SK-N-SH (cell line): ENCODE measurements at regions not wholly inside any gene's neighbourhood (a gene's known extent, or its start where the extent isn't known, plus 50 kb on each side); places are given as distances from the start of the nearest gene placed in this dataset.

Experiments used
- CTCF ChIA-PET: fragments of 300-600, 350-600 bp; formaldehyde crosslinking; extraction: SDS; loops from one replicate; lab custom pipeline; 2021; lab: Yijun Ruan, JAX
- POLR2A ChIA-PET: fragments of 350-600 bp; sonication (Branson Sonifier 250); formaldehyde crosslinking; extraction: SDS; loops from one replicate; lab custom pipeline; 2020; ENCODE audit warnings: antibody characterized with exemption, inconsistent platforms; lab: Yijun Ruan, JAX
- DNase-seq: peaks from one replicate; pipeline ENCODE4 v3.0.0; 2012
- H2AFZ ChIP-seq: fragments of 200-600 bp; sonication (generic); 2 replicates; pipeline ENCODE4 v1.8.1; 2016; ENCODE audit warnings: antibody characterized with exemption, mild to moderate bottlenecking, low read depth
- H3F3A ChIP-seq: fragments of 200-600 bp; sonication (generic); replicated peaks from 2 replicates; pipeline ENCODE3; 2016; ENCODE audit warnings: antibody characterized with exemption, mild to moderate bottlenecking; ENCODE audit not compliant: insufficient read depth
- H3K27ac ChIP-seq, 2 experiments: fragments of 200-500 bp in 1 of 2; fragments of 200-600 bp in 1 of 2; sonication (Bioruptor generic) in 1 of 2; sonication (generic), shearing (Covaris generic) in 1 of 2; 2 replicates each; pipeline versions ENCODE4 v1.5.1 to v1.6.1; 2014 to 2016; ENCODE audit warnings: low read depth in 2 of 2, inconsistent platforms in 1 of 2, low read length in 1 of 2, mild to moderate bottlenecking in 1 of 2, mixed read lengths in 1 of 2
- H3K27me3 ChIP-seq: fragments of 200-600 bp; sonication (generic), shearing (Covaris generic); 2 replicates; pipeline ENCODE4 v1.6.1; 2016; ENCODE audit warnings: mixed run types; ENCODE audit not compliant: insufficient read depth
- H3K36me3 ChIP-seq, 2 experiments: fragments of 200-500 bp in 1 of 2; fragments of 200-600 bp in 1 of 2; sonication (Bioruptor generic) in 1 of 2; sonication (generic) in 1 of 2; replicated peaks in 1 of 2; 2 replicates each; pipeline versions ENCODE3 to v1.5.1; 2014 to 2016; ENCODE audit warnings: low read length in 1 of 2, mild to moderate bottlenecking in 1 of 2; ENCODE audit not compliant: insufficient read depth in 2 of 2, control insufficient read depth in 1 of 2
- H3K4me1 ChIP-seq, 2 experiments: fragments of 200-500 bp in 1 of 2; fragments of 200-600 bp in 1 of 2; sonication (Bioruptor generic) in 1 of 2; sonication (generic), shearing (Covaris generic) in 1 of 2; 2 replicates each; pipeline versions ENCODE4 v1.5.1 to v1.6.1; 2014 to 2016; ENCODE audit warnings: low read depth in 1 of 2, low read length in 1 of 2, mixed run types in 1 of 2; ENCODE audit not compliant: insufficient read depth in 2 of 2, control insufficient read depth in 1 of 2
- H3K4me2 ChIP-seq: fragments of 200-600 bp; sonication (generic), shearing (Covaris generic); 2 replicates; pipeline ENCODE4 v1.6.1; 2017; ENCODE audit warnings: mixed run types
- H3K4me3 ChIP-seq, 2 experiments: fragments of 200-500 bp in 1 of 2; fragments of 200-600 bp in 1 of 2; sonication (Bioruptor generic) in 1 of 2; sonication (generic), shearing (Covaris generic) in 1 of 2; 2 replicates each; pipeline versions ENCODE4 v1.5.1 to v1.8.1; 2014 to 2016; ENCODE audit warnings: low read depth in 2 of 2, inconsistent platforms in 1 of 2, low read length in 1 of 2, mild to moderate bottlenecking in 1 of 2, mixed read lengths in 1 of 2, moderate library complexity in 1 of 2
- H3K79me2 ChIP-seq: fragments of 200-600 bp; sonication (generic); 2 replicates; pipeline ENCODE4 v1.8.1; 2017; ENCODE audit warnings: mild to moderate bottlenecking; ENCODE audit not compliant: insufficient read depth
- H3K9ac ChIP-seq: fragments of 200-600 bp; sonication (generic); 2 replicates; pipeline ENCODE4 v1.6.1; 2017; ENCODE audit warnings: mixed run types
- H3K9me2 ChIP-seq: fragments of 200-600 bp; sonication (generic); 2 replicates; pipeline ENCODE4 v1.6.1; 2017; ENCODE audit warnings: mixed run types
- H3K9me3 ChIP-seq: fragments of 200-600 bp; sonication (generic); 2 replicates; pipeline ENCODE4 v1.6.1; 2017; ENCODE audit warnings: mixed run types, mild to moderate bottlenecking, moderate library complexity
- H4K20me1 ChIP-seq: fragments of 200-600 bp; sonication (generic); 2 replicates; pipeline ENCODE4 v1.6.1; 2017; ENCODE audit warnings: mild to moderate bottlenecking, mixed run types; ENCODE audit not compliant: insufficient read depth
- CHD2 ChIP-seq: fragments of 150-350 bp; IDR thresholded peaks from 2 replicates; pipeline ENCODE4 v1.6.1; 2018; ENCODE audit warnings: low read length; ENCODE audit not compliant: partially characterized antibody
- EP300 ChIP-seq, 2 experiments: IDR thresholded peaks; 2 replicates each; pipeline versions ENCODE4 v1.4.0 to v1.6.1; 2012; ENCODE audit warnings: borderline replicate concordance in 1 of 2, low read depth in 1 of 2, low read length in 1 of 2
- FOXJ3 ChIP-seq: sonication (generic); formaldehyde crosslinking; IDR thresholded peaks from 2 replicates; pipeline ENCODE4 v1.5.1; 2020; ENCODE audit warnings: mild to moderate bottlenecking, missing genetic modification reagents
- FOXM1 ChIP-seq: IDR thresholded peaks from 2 replicates; pipeline ENCODE4 v1.4.0; 2012; ENCODE audit warnings: low read depth, mild to moderate bottlenecking
- GABPA ChIP-seq: IDR thresholded peaks from 2 replicates; pipeline ENCODE4 v1.4.0; 2012; ENCODE audit warnings: low read depth, mild to moderate bottlenecking
- IRF3 ChIP-seq: fragments of 150-350 bp; IDR thresholded peaks from 2 replicates; pipeline ENCODE4 v1.6.1; 2016; ENCODE audit warnings: mild to moderate bottlenecking, low read depth, low read length
- JUND ChIP-seq: IDR thresholded peaks from 2 replicates; pipeline ENCODE4 v1.4.0; 2012
- MEF2A ChIP-seq: IDR thresholded peaks from 2 replicates; pipeline ENCODE4 v1.4.0; 2012; ENCODE audit warnings: low read depth, borderline replicate concordance
- MXI1 ChIP-seq: IDR thresholded peaks from 2 replicates; pipeline ENCODE4 v1.6.1; 2012; ENCODE audit warnings: mild to moderate bottlenecking, low read depth, low read length, improper control_type of control experiment
- NFIC ChIP-seq: IDR thresholded peaks from 2 replicates; pipeline ENCODE4 v1.4.0; 2012; ENCODE audit warnings: borderline replicate concordance
- NRF1 ChIP-seq: IDR thresholded peaks from 2 replicates; pipeline ENCODE4 v1.6.1; 2012; ENCODE audit warnings: low read depth, mild to moderate bottlenecking, low read length
- POLR2AphosphoS5 ChIP-seq: IDR thresholded peaks from 2 replicates; pipeline ENCODE4 v1.6.1; 2012; ENCODE audit warnings: low read depth, low read length
- RCOR1 ChIP-seq: fragments of 150-350 bp; IDR thresholded peaks from 2 replicates; pipeline ENCODE4 v1.6.1; 2017; ENCODE audit warnings: antibody characterized with exemption, low read length
- REST ChIP-seq: IDR thresholded peaks from 2 replicates; pipeline ENCODE4 v1.6.1; 2012; ENCODE audit warnings: mild to moderate bottlenecking, low read depth, low read length, moderate library complexity
- RFX5 ChIP-seq: IDR thresholded peaks from 2 replicates; pipeline ENCODE4 v1.6.1; 2012; ENCODE audit warnings: mild to moderate bottlenecking, improper control_type of control experiment, low read length
- SIN3A ChIP-seq: IDR thresholded peaks from 2 replicates; pipeline ENCODE4 v1.6.1; 2012; ENCODE audit warnings: low read depth, mild to moderate bottlenecking, low read length, moderate library complexity, borderline replicate concordance
- SMC3 ChIP-seq: IDR thresholded peaks from 2 replicates; pipeline ENCODE4 v1.6.1; 2012; ENCODE audit warnings: low read depth, low read length, improper control_type of control experiment
- TAF1 ChIP-seq: IDR thresholded peaks from 2 replicates; pipeline ENCODE4 v1.6.1; 2012; ENCODE audit warnings: low read depth, mild to moderate bottlenecking, low read length, moderate library complexity, borderline replicate concordance
- USF1 ChIP-seq: IDR thresholded peaks from 2 replicates; pipeline ENCODE4 v1.4.0; 2012; ENCODE audit warnings: low read depth, borderline replicate concordance
- YY1 ChIP-seq: IDR thresholded peaks from 2 replicates; pipeline ENCODE4 v1.4.0; 2012; ENCODE audit warnings: low read depth, mild to moderate bottlenecking
- WGBS: methylation state at CpG from one replicate; pipeline ENCODE4 v1.1.6; 2017; ENCODE audit warnings: low lambda C conversion rate; 5-methylcytosine and 5-hydroxymethylcytosine counted together
- TF ChIP-seq, protein P1 (sequence below): IDR thresholded peaks from 2 replicates; pipeline ENCODE4 v1.4.0; 2012; ENCODE audit warnings: low read depth, borderline replicate concordance
- TF ChIP-seq, protein P2 (sequence below): IDR thresholded peaks from 2 replicates; pipeline ENCODE4; 2012

GRCh38 chr1:219476716-219477115, 136.2 kb downstream of the ZC3H11B start:
- ChIA-PET POLR2A (no interaction called here), CTCF (no interaction called here)
- no peaks in the 10 kb centered on the region for H3K9me2 ChIP-seq
- 89% methylated on average over 1 of the region's 1 CpG for WGBS
- no peak overlapping the region for H2AFZ ChIP-seq
- H3K27ac ChIP-seq: no peak overlapping the region
- no peaks in the 10 kb centered on the region for H4K20me1 ChIP-seq
- no peaks in the 10 kb centered on the region for H3K4me1 ChIP-seq
- H3K4me3 ChIP-seq: no peak overlapping the region
- no peak overlapping the region for H3K9ac ChIP-seq
- H3K79me2 ChIP-seq: no peaks in the 10 kb centered on the region
- H3K27me3 ChIP-seq: no peaks in the 10 kb centered on the region
- no peak for DNase-seq
- no peaks in the 10 kb centered on the region for H3K9me3 ChIP-seq
- H3F3A ChIP-seq: no peaks in the 10 kb centered on the region
- no peak for TF ChIP-seq SMC3
- no peak for TF ChIP-seq REST
- TF ChIP-seq RCOR1: no peak
- TF ChIP-seq, protein P1, sequence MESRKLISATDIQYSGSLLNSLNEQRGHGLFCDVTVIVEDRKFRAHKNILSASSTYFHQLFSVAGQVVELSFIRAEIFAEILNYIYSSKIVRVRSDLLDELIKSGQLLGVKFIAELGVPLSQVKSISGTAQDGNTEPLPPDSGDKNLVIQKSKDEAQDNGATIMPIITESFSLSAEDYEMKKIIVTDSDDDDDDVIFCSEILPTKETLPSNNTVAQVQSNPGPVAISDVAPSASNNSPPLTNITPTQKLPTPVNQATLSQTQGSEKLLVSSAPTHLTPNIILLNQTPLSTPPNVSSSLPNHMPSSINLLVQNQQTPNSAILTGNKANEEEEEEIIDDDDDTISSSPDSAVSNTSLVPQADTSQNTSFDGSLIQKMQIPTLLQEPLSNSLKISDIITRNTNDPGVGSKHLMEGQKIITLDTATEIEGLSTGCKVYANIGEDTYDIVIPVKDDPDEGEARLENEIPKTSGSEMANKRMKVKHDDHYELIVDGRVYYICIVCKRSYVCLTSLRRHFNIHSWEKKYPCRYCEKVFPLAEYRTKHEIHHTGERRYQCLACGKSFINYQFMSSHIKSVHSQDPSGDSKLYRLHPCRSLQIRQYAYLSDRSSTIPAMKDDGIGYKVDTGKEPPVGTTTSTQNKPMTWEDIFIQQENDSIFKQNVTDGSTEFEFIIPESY: no peak
- TF ChIP-seq SIN3A: no peak
- TF ChIP-seq GABPA: no peak
- H3K4me2 ChIP-seq: no peak overlapping the region
- H3K36me3 ChIP-seq: no peaks in the 10 kb centered on the region

DNA sequence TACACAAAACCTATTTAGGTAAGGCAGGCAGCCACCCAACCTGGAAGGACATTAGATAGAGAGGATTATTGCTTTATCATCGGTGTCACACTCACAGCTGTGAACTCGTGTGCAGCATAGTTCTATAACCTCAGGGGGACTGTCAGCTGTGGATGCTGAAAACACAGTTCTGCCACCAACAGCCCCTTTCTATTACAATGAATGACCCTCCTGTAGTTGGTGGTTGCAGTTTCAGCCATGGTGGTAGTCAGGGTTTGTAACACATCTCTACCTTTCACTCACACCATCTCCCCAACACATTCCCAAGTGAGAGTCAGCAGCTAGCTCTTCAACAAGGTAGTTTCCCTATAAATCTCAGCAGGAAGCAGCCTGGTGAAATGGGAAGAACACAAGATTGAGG, 136.8 kb downstream of the ZC3H11B start:
- CTCF ChIA-PET: no interaction called here
- Histone ChIP-seq H4K20me1 (no peaks in the 10 kb centered on the region), H2AFZ (no peak overlapping the region), H3K9me2 (no peaks in the 10 kb centered on the region), H3K4me2 (no peak overlapping the region), H3K27ac (no peak overlapping the region), H3K36me3 (no peaks in the 10 kb centered on the region), H3K79me2 (no peaks in the 10 kb centered on the region), H3F3A (no peaks in the 10 kb centered on the region), H3K27me3 (no peaks in the 10 kb centered on the region), H3K9me3 (no peaks in the 10 kb centered on the region), H3K4me1 (no peaks in the 10 kb centered on the region), H3K9ac (no peak overlapping the region), H3K4me3 (no peak overlapping the region)
- 86% methylated on average over 2 of the region's 2 CpGs for WGBS
- no peak for TF ChIP-seq NRF1
- TF ChIP-seq MXI1: no peak
- no peak for TF ChIP-seq JUND
- TF ChIP-seq CHD2: no peak
- TF ChIP-seq RFX5: no peak
- TF ChIP-seq EP300 (IDR thresholded peaks at IDR 0.05; ENCODE audit: borderline replicate concordance in 1 of 2, low read depth in 1 of 2, low read length in 1 of 2): no peak
- TF ChIP-seq, protein P2, sequence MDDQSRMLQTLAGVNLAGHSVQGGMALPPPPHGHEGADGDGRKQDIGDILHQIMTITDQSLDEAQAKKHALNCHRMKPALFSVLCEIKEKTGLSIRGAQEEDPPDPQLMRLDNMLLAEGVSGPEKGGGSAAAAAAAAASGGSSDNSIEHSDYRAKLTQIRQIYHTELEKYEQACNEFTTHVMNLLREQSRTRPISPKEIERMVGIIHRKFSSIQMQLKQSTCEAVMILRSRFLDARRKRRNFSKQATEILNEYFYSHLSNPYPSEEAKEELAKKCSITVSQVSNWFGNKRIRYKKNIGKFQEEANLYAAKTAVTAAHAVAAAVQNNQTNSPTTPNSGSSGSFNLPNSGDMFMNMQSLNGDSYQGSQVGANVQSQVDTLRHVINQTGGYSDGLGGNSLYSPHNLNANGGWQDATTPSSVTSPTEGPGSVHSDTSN: no peak
- no peak for TF ChIP-seq FOXJ3 (CRISPR knock-in tag)
- TF ChIP-seq MEF2A: no peak
- no peak for TF ChIP-seq FOXM1
- no peak for TF ChIP-seq USF1
- no peak for TF ChIP-seq TAF1
- TF ChIP-seq NFIC: no peak
- no peak for TF ChIP-seq YY1
- TF ChIP-seq IRF3: no peak
- TF ChIP-seq SMC3: no peak
- no peak for TF ChIP-seq POLR2AphosphoS5
- POLR2A ChIA-PET: no interaction called here
- no peak for DNase-seq
